ENCODE measurements at regions not wholly inside any gene's neighbourhood (a gene's known extent, or its start where the extent isn't known, plus 50 kb on each side); places are given as distances from the start of the nearest gene placed in this dataset.

DNA sequence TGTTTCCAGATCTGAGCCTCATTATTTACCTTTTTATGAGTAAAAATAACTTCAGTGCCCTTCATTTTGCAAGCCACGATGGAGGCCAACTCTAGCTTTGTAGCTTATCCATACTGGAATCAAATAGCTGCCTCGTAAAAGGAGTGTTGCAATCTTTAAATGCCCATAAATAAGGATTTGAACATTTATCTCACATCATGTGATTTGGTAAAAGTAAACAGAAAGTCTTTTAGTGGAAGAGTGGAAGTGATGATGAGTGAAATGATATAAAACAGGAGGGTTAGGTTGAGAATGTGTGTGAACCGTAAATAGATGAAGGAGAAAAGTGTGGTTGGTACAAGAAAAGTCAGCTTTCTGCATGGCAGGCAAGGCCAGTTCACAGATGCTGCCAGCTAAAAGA lies 348.9 kb downstream of the OSR1 start:
- no peaks in the 10 kb centered on the region for H3K9me3 ChIP-seq (ENCODE audit: insufficient read depth, low read length)
- H4K20me1 ChIP-seq (ENCODE audit: insufficient read depth, low read length) = no peaks in the 10 kb centered on the region
- TF ChIP-seq EZH2phosphoT487 (IDR thresholded peaks at IDR 0.05; ENCODE audit: low read depth) = no peak
- TF ChIP-seq, protein P1, sequence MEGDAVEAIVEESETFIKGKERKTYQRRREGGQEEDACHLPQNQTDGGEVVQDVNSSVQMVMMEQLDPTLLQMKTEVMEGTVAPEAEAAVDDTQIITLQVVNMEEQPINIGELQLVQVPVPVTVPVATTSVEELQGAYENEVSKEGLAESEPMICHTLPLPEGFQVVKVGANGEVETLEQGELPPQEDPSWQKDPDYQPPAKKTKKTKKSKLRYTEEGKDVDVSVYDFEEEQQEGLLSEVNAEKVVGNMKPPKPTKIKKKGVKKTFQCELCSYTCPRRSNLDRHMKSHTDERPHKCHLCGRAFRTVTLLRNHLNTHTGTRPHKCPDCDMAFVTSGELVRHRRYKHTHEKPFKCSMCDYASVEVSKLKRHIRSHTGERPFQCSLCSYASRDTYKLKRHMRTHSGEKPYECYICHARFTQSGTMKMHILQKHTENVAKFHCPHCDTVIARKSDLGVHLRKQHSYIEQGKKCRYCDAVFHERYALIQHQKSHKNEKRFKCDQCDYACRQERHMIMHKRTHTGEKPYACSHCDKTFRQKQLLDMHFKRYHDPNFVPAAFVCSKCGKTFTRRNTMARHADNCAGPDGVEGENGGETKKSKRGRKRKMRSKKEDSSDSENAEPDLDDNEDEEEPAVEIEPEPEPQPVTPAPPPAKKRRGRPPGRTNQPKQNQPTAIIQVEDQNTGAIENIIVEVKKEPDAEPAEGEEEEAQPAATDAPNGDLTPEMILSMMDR (IDR thresholded peaks at IDR 0.05; ENCODE audit: low read depth, low read length) = no peak
- no peaks in the 10 kb centered on the region for H3K4me1 ChIP-seq (ENCODE audit: low read length)
- H3K27me3 ChIP-seq (ENCODE audit: low read depth, low read length) = no peaks in the 10 kb centered on the region
- H3K36me3 ChIP-seq (replicated peaks; ENCODE audit: low read depth, low read length) = no peaks in the 10 kb centered on the region
- H3K4me2 ChIP-seq (ENCODE audit: low read length) = no peak overlapping the region
- no peak overlapping the region for H3K4me3 ChIP-seq (ENCODE audit: low read length)
- H3K9ac ChIP-seq (ENCODE audit: low read length) = no peak overlapping the region
- H2AFZ ChIP-seq (ENCODE audit: low read depth, low read length) = no peak overlapping the region
- no peaks in the 10 kb centered on the region for H3K79me2 ChIP-seq (ENCODE audit: low read length)
- H3K27ac ChIP-seq (ENCODE audit: low read length) = no peak overlapping the region

DNA sequence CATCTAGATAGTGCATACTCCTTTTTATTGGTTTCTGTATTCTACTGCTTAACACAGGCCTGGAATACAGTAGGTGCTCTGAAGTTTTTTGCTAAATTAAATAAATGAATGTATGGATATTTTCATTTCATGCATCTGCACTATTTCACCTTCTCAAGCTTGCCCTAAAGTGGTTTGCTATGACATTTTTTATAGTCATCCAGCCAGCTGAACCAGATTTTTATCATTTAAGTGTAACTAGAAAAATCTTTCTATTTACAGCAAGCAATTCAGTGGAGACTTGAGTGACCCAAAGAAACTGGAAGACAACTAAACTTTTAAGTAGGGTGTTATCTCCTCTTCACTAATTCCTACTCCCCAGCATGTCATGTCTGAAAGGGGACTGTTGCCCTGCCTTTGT lies 354.9 kb downstream of the OSR1 start:
- H3K27ac ChIP-seq (ENCODE audit: low read length) = no peak overlapping the region
- no peaks in the 10 kb centered on the region for H3K27me3 ChIP-seq (ENCODE audit: low read depth, low read length)
- H3K9ac ChIP-seq (ENCODE audit: low read length) = no peak overlapping the region
- H3K4me2 ChIP-seq (ENCODE audit: low read length) = no peak overlapping the region
- no peak overlapping the region for H3K4me3 ChIP-seq (ENCODE audit: low read length)
- no peaks in the 10 kb centered on the region for H3K9me3 ChIP-seq (ENCODE audit: insufficient read depth, low read length)
- no peaks in the 10 kb centered on the region for H3K36me3 ChIP-seq (replicated peaks; ENCODE audit: low read depth, low read length)
- no peaks in the 10 kb centered on the region for H4K20me1 ChIP-seq (ENCODE audit: insufficient read depth, low read length)
- H3K79me2 ChIP-seq (ENCODE audit: low read length) = no peaks in the 10 kb centered on the region
- H3K4me1 ChIP-seq (ENCODE audit: low read length) = no peaks in the 10 kb centered on the region
- TF ChIP-seq EZH2phosphoT487 (IDR thresholded peaks at IDR 0.05; ENCODE audit: low read depth) = no peak
- TF ChIP-seq, protein P1 (IDR thresholded peaks at IDR 0.05; ENCODE audit: low read depth, low read length) = no peak
- H2AFZ ChIP-seq (ENCODE audit: low read depth, low read length) = no peak overlapping the region

DNA sequence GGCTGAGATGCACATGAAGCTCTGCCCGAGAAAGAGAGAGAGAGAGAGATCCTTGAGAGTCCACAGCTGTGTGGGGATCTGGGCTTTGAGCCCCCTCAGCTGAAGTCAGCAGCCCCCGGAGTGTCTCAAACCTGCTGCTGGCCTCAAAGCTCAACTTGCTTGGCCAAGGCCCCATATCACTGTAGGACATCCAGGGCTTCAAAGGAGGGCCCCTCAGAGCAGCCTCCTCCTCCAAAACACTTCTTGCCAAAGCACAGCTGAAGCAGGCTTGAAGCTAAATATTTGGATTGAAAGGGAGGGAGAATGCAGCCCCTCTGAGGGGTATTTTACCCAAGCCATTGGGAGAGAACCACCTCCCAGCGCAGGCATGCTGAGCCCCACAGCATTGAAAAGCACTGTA lies 357.6 kb downstream of the OSR1 start:
- Histone ChIP-seq H3K79me2 (ENCODE audit: low read length) (no peaks in the 10 kb centered on the region), H4K20me1 (ENCODE audit: insufficient read depth, low read length) (no peaks in the 10 kb centered on the region), H3K36me3 (replicated peaks; ENCODE audit: low read depth, low read length) (no peaks in the 10 kb centered on the region), H3K27ac (ENCODE audit: low read length) (no peak overlapping the region), H2AFZ (ENCODE audit: low read depth, low read length) (no peak overlapping the region), H3K4me1 (ENCODE audit: low read length) (no peaks in the 10 kb centered on the region), H3K9me3 (ENCODE audit: insufficient read depth, low read length) (no peaks in the 10 kb centered on the region), H3K9ac (ENCODE audit: low read length) (no peak overlapping the region), H3K4me2 (ENCODE audit: low read length) (no peak overlapping the region), H3K27me3 (ENCODE audit: low read depth, low read length) (no peaks in the 10 kb centered on the region), H3K4me3 (ENCODE audit: low read length) (no peak overlapping the region)
- no peak for TF ChIP-seq EZH2phosphoT487 (IDR thresholded peaks at IDR 0.05; ENCODE audit: low read depth)
- TF ChIP-seq, protein P1 (IDR thresholded peaks at IDR 0.05; ENCODE audit: low read depth, low read length) = no peak

DNA sequence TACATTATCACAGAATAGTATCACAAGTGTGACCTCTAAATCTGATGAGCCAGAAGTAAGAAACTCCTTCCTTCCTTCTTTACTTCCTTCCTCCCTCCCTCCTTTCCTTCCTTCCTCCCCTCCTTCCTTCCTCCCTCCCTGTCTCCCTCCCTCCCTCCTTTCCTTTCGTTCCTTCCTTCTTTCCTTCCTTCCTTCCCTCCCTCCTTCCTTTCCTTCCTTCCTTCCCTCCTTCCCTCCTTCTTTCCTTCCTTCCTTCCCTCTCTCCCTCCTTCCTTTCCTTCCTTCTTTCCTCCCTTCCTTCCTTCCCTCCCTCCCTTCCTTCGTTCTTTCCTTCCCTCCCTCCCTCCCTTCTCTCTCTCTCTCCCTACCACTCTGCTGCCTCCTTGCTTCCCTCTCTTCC lies 359.2 kb downstream of the OSR1 start:
- Histone ChIP-seq H3K4me2 (ENCODE audit: low read length) (no peak overlapping the region), H3K27me3 (ENCODE audit: low read depth, low read length) (no peaks in the 10 kb centered on the region), H4K20me1 (ENCODE audit: insufficient read depth, low read length) (no peaks in the 10 kb centered on the region), H3K9me3 (ENCODE audit: insufficient read depth, low read length) (no peaks in the 10 kb centered on the region), H3K36me3 (replicated peaks; ENCODE audit: low read depth, low read length) (no peaks in the 10 kb centered on the region), H3K4me3 (ENCODE audit: low read length) (no peak overlapping the region), H3K27ac (ENCODE audit: low read length) (no peak overlapping the region), H3K79me2 (ENCODE audit: low read length) (no peaks in the 10 kb centered on the region), H3K9ac (ENCODE audit: low read length) (no peak overlapping the region), H3K4me1 (ENCODE audit: low read length) (no peaks in the 10 kb centered on the region), H2AFZ (ENCODE audit: low read depth, low read length) (no peak overlapping the region)
- TF ChIP-seq, protein P1 (IDR thresholded peaks at IDR 0.05; ENCODE audit: low read depth, low read length) = no peak
- no peak for TF ChIP-seq EZH2phosphoT487 (IDR thresholded peaks at IDR 0.05; ENCODE audit: low read depth)
